HCT116 (cell line): ENCODE measurements at regions not wholly inside any gene's neighbourhood (a gene's known extent, or its start where the extent isn't known, plus 50 kb on each side); places are given as distances from the start of the nearest gene placed in this dataset.

Source experiments
- ATF3 ChIP-seq: IDR thresholded peaks from 2 replicates; pipeline ENCODE4 v1.6.1; 2012
- CEBPB ChIP-seq: IDR thresholded peaks from 2 replicates; pipeline ENCODE4 v1.6.1; 2012; ENCODE audit warnings: low read depth
- ELF1 ChIP-seq: IDR thresholded peaks from 2 replicates; pipeline ENCODE4 v1.6.1; 2012; ENCODE audit warnings: low read depth, borderline replicate concordance
- POLR2A ChIP-seq: IDR thresholded peaks from 2 replicates; pipeline ENCODE4 v1.7.0; 2011; ENCODE audit warnings: borderline replicate concordance; ENCODE audit not compliant: insufficient read depth, insufficient read length; ENCODE audit errors: extremely low read depth
- POLR2AphosphoS5 ChIP-seq: IDR thresholded peaks from 2 replicates; pipeline ENCODE4 v1.6.1; 2011; ENCODE audit warnings: mild to moderate bottlenecking, low read depth, low read length, moderate library complexity
- REST ChIP-seq: IDR thresholded peaks from 2 replicates; pipeline ENCODE4 v1.6.1; 2012; ENCODE audit warnings: low read depth

DNA sequence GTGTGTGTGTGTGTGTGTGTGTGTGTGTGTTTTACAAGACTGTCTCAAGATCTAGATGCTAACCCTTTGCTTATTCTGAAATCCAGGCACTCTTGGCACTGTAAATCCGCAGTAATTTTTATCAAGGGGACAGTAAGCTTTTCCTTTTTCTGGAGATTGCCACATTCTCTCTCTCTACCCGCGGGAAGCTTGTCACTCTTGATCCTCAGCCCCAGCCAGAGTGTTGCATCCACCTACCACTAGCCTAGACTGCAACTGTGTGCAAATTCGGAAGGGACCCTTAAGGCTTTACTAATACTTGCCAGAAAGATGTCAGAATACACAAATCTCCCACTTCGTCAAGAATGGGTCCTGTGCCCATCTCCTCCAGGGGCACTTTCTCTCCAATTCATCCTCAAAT is 54.9 kb upstream of the EPB41L4A start:
- TF ChIP-seq POLR2AphosphoS5 (no peak), ATF3 (no peak), POLR2A (no peak), ELF1 (no peak), REST (no peak), CEBPB (no peak)
